Transverse colon (tissue), 4 donors: ENCODE measurements at regions not wholly inside any gene's neighbourhood (a gene's known extent, or its start where the extent isn't known, plus 50 kb on each side); places are given as distances from the start of the nearest gene placed in this dataset.
"Not testable (repeated sequence)": the region's sequence is repeated elsewhere in the genome, so short reads cannot be mapped to it uniquely, and the experiment has no call there.

Experiments used
- DNase-seq: peaks from one replicate; pipeline ENCODE4 v3.0.0-alpha.2; 2019
- H3K27ac ChIP-seq, 4 donors: fragments of 200-600 bp; sonication (generic); 2 replicates each; pipeline ENCODE4 v1.5.1; 2016 to 2018; ENCODE audit warnings: inconsistent platforms in 4 of 4
- H3K27me3 ChIP-seq: fragments of 200-600 bp; sonication (generic); 2 replicates; pipeline ENCODE4 v1.5.1; 2017; ENCODE audit warnings: inconsistent platforms
- H3K36me3 ChIP-seq, 4 donors: fragments of 200-600 bp; sonication (generic); 2 replicates each; pipeline ENCODE4 v1.5.1; 2017 to 2019; ENCODE audit warnings: inconsistent platforms in 4 of 4
- H3K4me1 ChIP-seq, 4 donors: fragments of 200-600 bp; sonication (generic); 2 replicates each; pipeline ENCODE4 v1.5.1; 2017 to 2020; ENCODE audit warnings: inconsistent platforms in 4 of 4
- H3K4me3 ChIP-seq, 4 donors: fragments of 200-600 bp; sonication (generic); 1 replicate in 1 of 4; 2 replicates in 3 of 4; pipeline versions ENCODE4 v1.5.1 to v1.6.1; 2017 to 2019; ENCODE audit warnings: inconsistent platforms in 4 of 4
- H3K9me3 ChIP-seq, 2 donors: fragments of 200-600 bp; sonication (generic); 2 replicates each; pipeline ENCODE4 v1.5.1; 2017 to 2019; ENCODE audit warnings: inconsistent platforms in 2 of 2
- CTCF ChIP-seq, 5 experiments: fragments of 200-600 bp in 3 of 5; fragments of 450-650 bp in 2 of 5; sonication (generic) in 3 of 5; IDR thresholded peaks; 1 replicate in 2 of 5; 2 replicates in 3 of 5; pipeline ENCODE4 v1.5.1; 2016 to 2017; ENCODE audit warnings: antibody characterized with exemption in 5 of 5, inconsistent platforms in 3 of 5, mild to moderate bottlenecking in 2 of 5, moderate library complexity in 1 of 5
- EP300 ChIP-seq: sonication (generic); formaldehyde crosslinking; IDR thresholded peaks from one replicate; pipeline ENCODE4 v1.6.1; 2017; ENCODE audit warnings: antibody characterized with exemption, low read depth
- POLR2A ChIP-seq: fragments of 450-650 bp; IDR thresholded peaks from one replicate; pipeline ENCODE4 v1.6.1; 2016; ENCODE audit warnings: antibody characterized with exemption, mild to moderate bottlenecking, moderate library complexity
- POLR2AphosphoS5 ChIP-seq, 3 donors: sonication (generic); formaldehyde crosslinking; IDR thresholded peaks; one replicate each; pipeline ENCODE4 v1.6.1; 2016; ENCODE audit warnings: antibody characterized with exemption in 3 of 3
- WGBS, 2 donors: methylation state at CpG; one replicate each; pipeline ENCODE4 v1.1.5; 2018; ENCODE audit warnings: low coverage in 1 of 2; 5-methylcytosine and 5-hydroxymethylcytosine counted together
- in situ Hi-C, 4 donors: fragments of 200-750 bp; cut with MboI; loops; one replicate each; pipeline versions ENCODE4 v1.15.0 to v1.15.1; 2017; ENCODE audit warnings: low sequenced_read_pairs in 3 of 4, low pct_ligation_motif_present in 1 of 4, low pct_unique_long_range_greater_than_20kb in 1 of 4
- intact Hi-C: fragments of 100-400 bp; cut with DNase I; formaldehyde crosslinking; loops from one replicate; pipeline ENCODE4 v1.15.1; 2023; ENCODE audit warnings: low total_unique reads

GRCh38 chr7:149558149-149558861 is 60.7 kb upstream of the ZNF746 start:
- H3K9me3 ChIP-seq = no peaks in the 10 kb centered on the region
- no peak overlapping the region for H3K27ac ChIP-seq
- WGBS, 2 donors = 95 to 100% methylated on average over 1 to 6 of the region's 6 CpGs
- no peaks in the 10 kb centered on the region for H3K36me3 ChIP-seq
- in situ Hi-C loops (no loop called here), intact Hi-C loops (no loop called here)
- no peak overlapping the region for H3K4me3 ChIP-seq
- no peaks in the 10 kb centered on the region for H3K4me1 ChIP-seq
- DNase-seq = no peak
- TF ChIP-seq EP300 = no peak
- no peak for TF ChIP-seq CTCF (IDR thresholded peaks at IDR 0.05)
- TF ChIP-seq POLR2A = no peak
- TF ChIP-seq POLR2AphosphoS5 (IDR thresholded peaks at IDR 0.05) = no peak
- no peaks in the 10 kb centered on the region for H3K27me3 ChIP-seq

- H3K4me3 ChIP-seq, DNase-seq, H3K9me3 ChIP-seq, H3K27me3 ChIP-seq, intact Hi-C loops, H3K4me1 ChIP-seq, H3K27ac ChIP-seq, in situ Hi-C loops: not testable (repeated sequence)
- peaks cover 0 to 16% (median 8%) of the 10 kb centered on the region in 4 donors for H3K36me3 ChIP-seq
- WGBS, 2 donors = 99 to 100% methylated on average over 2 to 4 of the region's 4 CpGs
Observed at GRCh38 chr7:149556525-149556924, 58.9 kb upstream of the ZNF746 start.

GRCh38 chr7:149554821-149555220 is 57.2 kb upstream of the ZNF746 start:
- H3K27ac ChIP-seq, H3K4me1 ChIP-seq, intact Hi-C loops, H3K9me3 ChIP-seq, H3K4me3 ChIP-seq, DNase-seq, H3K27me3 ChIP-seq, in situ Hi-C loops: not testable (repeated sequence)
- peaks cover 0 to 31% (median 16%) of the 10 kb centered on the region in 4 donors for H3K36me3 ChIP-seq
- WGBS, 2 donors = 91% methylated on average over 11 of the region's 31 CpGs; no CpG with 5 or more reads in 1 of the 2 donors

GRCh38 chr7:149553991-149554390 is 56.4 kb upstream of the ZNF746 start:
- H3K4me3 ChIP-seq, DNase-seq, H3K9me3 ChIP-seq, H3K27me3 ChIP-seq, intact Hi-C loops, H3K4me1 ChIP-seq, in situ Hi-C loops, H3K27ac ChIP-seq: not testable (repeated sequence)
- peaks cover 0 to 39% (median 20%) of the 10 kb centered on the region in 4 donors for H3K36me3 ChIP-seq
- WGBS, 2 donors = 96% methylated on average over 22 of the region's 27 CpGs; no CpG with 5 or more reads in 1 of the 2 donors

GRCh38 chr7:149552799-149553198 is 55.2 kb upstream of the ZNF746 start:
- Histone ChIP-seq H3K9me3 (no peaks in the 10 kb centered on the region), H3K36me3 (peaks cover 0 to 51% (median 26%) of the 10 kb centered on the region in 4 donors), H3K4me3 (no peak overlapping the region), H3K27me3 (no peaks in the 10 kb centered on the region), H3K4me1 (no peaks in the 10 kb centered on the region), H3K27ac (no peak overlapping the region)
- WGBS, 2 donors = 84 to 90% methylated on average over 3 of the region's 3 CpGs
- TF ChIP-seq CTCF (IDR thresholded peaks at IDR 0.05) (no peak), POLR2A (no peak), EP300 (no peak)
- DNase-seq = no peak
- in situ Hi-C loops (no loop called here), intact Hi-C loops (no loop called here)
